Esophagus muscularis mucosa (tissue), 4 donors: ENCODE measurements at regions not wholly inside any gene's neighbourhood (a gene's known extent, or its start where the extent isn't known, plus 50 kb on each side); places are given as distances from the start of the nearest gene placed in this dataset.

Source experiments
- CTCF ChIP-seq, 3 experiments: fragments of 200-600 bp in 2 of 3; fragments of 450-650 bp in 1 of 3; sonication (generic) in 2 of 3; IDR thresholded peaks; one replicate each; pipeline ENCODE4 v1.5.1; 2017 to 2019; ENCODE audit warnings: antibody characterized with exemption in 3 of 3, mild to moderate bottlenecking in 2 of 3, moderate library complexity in 1 of 3
- EP300 ChIP-seq: sonication (generic); formaldehyde crosslinking; IDR thresholded peaks from one replicate; pipeline ENCODE4 v1.6.1; 2017; ENCODE audit warnings: antibody characterized with exemption
- POLR2A ChIP-seq: fragments of 450-650 bp; IDR thresholded peaks from one replicate; pipeline ENCODE4 v1.6.1; 2017; ENCODE audit warnings: antibody characterized with exemption, moderate library complexity, mild to moderate bottlenecking, low read depth
- POLR2AphosphoS5 ChIP-seq, 2 donors: sonication (generic); formaldehyde crosslinking; IDR thresholded peaks; one replicate each; pipeline ENCODE4 v1.6.1; 2017; ENCODE audit warnings: antibody characterized with exemption in 2 of 2

DNA sequence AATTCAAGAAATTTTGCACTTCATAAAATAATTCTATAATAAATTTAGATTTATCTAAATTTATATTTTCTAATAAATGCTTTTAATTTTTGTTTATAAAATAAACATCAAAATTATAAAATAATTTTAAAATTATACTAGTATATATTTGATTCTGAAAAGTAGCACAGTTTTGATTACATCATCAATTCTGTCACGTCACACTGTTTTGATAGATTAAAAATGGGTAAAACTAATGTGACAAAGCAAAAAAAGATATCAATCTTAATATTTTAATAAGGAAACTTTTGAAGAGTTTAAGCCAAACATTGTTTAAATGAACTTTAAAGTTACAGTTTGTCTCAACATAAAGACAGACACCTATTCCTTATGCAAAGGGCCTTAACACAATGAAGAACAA, 1001.8 kb downstream of the KCNT2 start:
- no peak for TF ChIP-seq CTCF (IDR thresholded peaks at IDR 0.05)
- no peak for TF ChIP-seq EP300
- TF ChIP-seq POLR2AphosphoS5 (IDR thresholded peaks at IDR 0.05) = no peak
- no peak for TF ChIP-seq POLR2A
